GM21737 (cell line): ENCODE measurements at regions not wholly inside any gene's neighbourhood (a gene's known extent, or its start where the extent isn't known, plus 50 kb on each side); places are given as distances from the start of the nearest gene placed in this dataset.
A peak's percentile ranks its signal among the peaks of the same experiment; 100 is the strongest.

Source experiments
- ATAC-seq: cut with Tn5 transposase; IDR thresholded peaks from one replicate; pipeline ENCODE4 v1.9.1; 2021; ENCODE audit warnings: mild to moderate bottlenecking, moderate library complexity; ENCODE audit not compliant: unreplicated experiment

DNA sequence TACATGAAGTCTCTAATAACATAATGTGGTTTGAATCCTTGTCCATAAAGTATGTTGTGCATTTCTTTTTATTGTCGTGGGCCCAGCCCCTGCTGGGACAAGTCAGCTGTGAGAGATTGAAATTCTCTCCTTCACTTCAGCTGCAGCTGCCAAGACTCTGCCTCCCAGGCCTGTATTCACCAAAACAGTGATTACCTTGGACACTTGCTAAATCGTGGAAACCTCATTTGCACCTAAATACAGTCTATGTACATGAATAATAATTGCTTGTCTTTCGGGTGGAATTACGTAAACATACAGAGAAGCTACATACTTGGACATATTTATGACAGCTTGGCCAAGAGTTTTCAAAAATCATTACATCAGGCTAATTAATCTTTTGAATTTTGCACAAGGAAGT is 898.5 kb upstream of the SEMA6A start:
- no peak for ATAC-seq

DNA sequence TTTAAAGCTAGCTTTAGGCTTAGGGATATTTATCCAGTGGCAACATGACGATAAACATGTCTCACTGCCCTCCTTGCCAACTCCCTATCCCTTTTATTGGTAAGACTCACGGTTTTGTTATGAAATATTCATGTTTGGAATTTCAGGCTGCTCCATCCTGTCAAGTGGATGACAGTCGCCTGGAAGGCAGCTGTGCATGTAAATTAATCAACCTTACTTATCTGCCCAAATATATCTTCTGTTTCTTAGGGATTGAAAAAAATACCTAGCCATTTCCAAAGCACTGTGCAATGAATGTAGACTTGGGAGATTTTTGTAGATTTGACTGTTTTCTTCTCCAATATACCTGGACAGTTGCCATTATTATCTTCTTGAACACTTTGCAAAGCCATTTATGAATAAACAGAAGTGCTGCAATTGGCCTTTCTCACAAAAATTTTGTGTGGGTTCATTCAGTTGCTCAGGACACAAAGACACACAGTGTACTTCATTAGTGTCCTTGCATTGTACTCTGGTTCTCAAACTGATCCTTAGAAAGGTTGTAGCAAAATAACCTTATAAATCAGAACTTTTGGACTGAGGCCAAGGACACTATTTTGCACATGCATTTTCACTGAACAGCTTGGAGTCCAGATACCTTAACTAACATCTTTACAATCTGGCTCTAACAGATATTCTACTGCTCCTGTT is 889.4 kb upstream of the SEMA6A start:
- no peak for ATAC-seq

DNA sequence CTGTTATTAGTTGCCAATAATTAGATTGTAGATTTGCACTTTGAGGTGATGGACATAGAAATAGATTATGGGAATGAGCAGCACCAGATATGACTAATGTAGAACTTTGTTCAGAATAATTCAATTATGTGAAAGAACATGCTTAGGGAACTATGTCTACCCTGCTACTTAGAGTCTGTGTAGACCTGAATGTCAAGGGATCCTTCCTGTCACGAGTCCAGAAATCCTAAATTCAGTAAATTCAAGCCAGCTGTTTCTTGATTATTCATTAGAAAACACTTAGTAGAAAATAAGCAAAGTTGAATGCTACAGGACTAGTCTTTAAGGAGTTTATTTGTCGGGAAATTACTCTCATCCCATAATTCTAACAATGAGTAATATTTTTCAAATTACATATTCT is 887.3 kb upstream of the SEMA6A start:
- ATAC-seq = no peak

DNA sequence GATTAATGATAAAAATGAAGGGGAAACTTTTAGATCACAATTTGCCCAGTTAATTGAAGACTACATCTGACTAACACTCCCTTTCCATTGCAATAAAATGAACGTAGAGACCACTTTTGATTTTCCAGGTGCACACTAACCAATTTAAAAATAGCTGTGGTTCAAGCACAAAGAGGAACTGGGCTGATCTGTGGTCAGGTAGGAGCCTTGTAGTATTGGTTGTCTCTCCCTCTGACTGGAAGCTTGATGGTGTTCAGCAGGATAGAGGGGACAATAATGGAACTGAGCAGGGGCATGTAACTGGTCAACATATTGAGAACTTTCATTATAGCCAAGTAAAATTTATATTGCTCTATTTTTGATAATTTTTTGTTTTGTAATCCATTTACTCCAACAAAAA is 886.8 kb upstream of the SEMA6A start:
- no peak for ATAC-seq

DNA sequence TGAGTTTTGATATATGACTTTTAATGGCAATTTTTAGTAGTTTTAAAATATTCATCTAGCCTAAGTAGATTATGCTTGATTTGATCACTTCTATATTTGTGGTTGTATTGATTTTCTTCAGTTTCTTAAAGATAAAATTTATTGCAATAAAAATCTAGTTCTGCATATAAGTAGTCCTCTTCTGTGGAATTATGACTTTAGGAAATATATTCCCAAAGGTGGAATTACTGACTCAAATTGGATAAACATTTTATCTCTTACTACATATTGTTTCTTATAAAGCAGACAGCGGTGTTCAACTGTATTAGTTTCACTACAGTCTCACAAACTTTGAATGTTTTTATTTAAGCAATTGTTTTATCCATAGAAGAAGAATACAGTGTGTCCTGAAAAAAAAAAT is 883.0 kb upstream of the SEMA6A start:
- no peak for ATAC-seq

DNA sequence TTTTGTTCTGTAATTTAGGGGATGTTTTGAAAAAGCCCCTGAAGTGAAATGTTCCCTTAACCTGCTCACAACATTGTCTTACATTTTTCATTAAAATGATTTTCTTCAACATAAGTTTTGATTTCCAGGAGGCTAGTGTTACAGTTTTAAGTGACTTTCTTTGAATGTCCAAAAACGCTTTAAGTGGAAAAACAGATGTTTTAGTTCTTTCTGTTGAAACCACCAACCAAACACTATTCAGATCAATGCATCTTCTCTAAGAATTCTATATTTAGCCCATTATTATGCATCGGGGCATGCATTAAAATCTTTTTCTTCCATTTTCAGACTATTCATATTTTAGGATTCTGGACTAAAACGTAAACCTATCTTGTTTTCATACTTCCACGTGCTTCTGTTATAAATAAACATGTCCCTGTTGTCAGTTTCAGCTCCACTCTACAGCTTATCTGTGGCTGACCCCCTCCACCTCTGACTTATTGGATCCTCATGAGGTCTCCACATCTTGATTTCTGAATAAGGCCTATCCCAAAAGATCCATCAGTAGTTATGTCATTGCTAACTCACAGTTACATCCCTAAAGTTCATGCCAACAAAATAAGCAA is 882.3 kb upstream of the SEMA6A start:
- ATAC-seq = no peak

DNA sequence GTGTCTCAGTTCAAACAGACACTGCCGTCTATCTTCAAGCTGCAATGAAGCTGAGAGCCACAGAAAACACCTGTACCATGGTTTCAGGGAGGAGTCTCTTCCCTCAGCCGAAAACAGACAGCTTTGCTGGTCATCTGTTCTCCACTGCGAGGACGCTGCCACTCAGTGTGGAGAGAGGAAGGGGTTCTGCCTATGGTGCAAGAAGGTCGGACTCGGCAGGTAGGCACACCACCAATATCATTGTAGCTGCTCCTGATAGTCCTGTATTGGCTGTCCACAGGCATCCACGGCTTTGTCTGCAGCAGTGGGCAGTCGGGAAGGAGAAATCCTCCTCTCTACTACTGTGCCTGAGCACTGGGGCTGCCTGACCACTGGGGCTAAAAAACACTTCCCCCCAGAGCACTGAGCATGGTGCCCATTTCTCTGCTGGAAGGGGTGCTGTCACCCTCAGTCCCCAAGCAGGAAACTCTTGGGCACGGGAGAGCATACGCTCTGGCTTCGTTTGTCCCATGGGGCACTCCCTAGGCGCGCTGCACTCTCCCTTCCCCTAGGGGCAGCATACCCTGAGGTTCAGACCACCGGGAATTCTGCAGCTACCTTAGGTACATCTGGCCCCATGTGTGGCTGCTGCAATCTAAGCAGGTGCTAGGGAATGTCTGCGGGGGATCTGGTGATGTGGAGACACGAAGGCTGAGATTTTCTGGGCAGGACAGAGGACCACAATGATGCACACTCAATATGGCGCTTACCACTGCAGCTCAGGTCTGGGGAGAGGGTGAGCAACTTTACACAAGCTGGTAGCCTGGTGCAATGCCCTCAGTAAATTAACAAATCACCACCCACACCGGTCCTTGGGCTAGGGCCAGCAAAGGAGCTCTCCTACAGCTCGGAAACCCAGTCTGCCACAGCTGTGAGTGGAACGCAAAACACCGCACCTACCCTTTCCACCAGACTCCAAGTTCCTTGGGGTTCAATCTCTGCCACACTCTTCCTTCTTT is 880.9 kb upstream of the SEMA6A start:
- ATAC-seq = peak; percentile 17

DNA sequence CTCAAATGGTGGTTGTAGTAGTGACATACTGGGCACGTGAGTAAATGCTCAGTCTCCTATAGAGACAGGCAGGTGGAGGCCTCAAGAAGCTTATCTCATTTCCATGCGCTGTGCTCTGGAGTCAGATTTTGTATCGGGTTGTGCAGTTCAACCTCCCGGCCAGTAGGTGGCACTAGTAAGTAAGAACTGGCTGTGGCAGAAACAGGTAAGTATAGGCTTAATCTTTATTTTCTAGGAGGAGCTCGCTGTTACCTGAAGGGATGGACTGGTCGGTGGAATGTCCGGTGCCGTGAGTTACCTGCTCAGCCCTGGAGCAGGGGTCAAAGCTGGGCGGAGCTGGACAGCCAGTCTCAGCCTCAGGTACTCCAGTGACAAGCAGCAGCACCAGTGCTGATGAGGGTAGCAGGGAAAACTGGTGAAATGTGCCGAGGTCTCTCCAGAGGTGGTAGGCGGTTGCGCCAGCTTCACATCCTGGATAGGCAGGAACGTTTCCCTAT is 880.1 kb upstream of the SEMA6A start:
- peak; percentile 91 for ATAC-seq

DNA sequence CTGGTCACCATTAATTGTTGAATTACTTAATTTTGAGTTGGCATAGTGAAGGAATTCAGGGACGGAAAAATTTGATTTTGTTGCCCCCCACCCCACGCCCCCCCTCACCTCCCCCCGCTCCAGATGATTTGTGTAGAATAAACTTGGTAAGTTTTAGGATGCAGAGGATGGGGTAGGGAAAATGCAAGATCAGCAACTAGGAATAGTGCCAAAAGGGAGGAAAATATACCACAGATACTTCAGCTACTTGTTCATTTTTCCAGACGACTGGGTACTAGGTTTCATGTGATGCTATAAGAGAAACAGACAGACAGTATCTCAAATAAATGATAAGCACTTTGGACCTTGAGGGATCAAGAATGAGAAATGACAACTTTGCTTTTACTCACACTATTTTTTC is 862.2 kb upstream of the SEMA6A start:
- ATAC-seq = no peak

DNA sequence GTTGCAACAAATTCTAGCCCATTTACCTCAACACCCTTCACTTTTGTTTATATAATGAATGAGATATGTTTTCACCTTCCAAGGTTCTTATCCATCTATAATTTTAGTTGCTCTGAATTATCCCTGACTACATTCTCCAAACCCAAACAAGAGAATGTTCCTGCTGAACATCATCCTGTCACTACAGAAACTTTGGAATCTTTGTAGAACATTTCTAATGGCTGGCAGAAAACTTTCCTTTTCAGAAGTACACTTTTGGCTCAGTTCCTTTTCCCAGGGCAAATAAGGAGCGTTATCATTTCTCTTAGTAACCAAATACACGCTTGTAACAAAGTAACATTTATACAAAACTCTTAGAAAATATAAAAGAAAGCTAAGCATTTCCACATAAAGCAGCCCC is 860.6 kb upstream of the SEMA6A start:
- no peak for ATAC-seq

DNA sequence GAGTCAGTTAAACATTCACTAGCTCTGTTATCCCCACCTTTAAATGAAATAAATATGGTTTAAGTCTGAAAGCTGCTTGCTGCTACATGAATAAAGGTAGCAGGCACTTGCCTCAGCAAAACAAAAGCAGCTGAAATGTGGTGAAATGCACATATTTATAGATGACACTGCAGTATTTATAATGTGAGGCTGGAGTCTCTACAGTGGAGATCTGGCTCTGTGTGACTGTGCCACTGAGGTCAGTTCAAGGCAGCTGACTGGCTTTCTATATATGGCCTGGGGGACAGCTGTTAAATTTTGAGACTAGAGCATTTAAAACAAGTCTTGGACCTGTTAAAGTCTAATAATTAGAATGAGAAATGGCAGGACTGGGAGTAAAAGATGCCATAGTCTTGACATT is 859.6 kb upstream of the SEMA6A start:
- ATAC-seq = no peak

DNA sequence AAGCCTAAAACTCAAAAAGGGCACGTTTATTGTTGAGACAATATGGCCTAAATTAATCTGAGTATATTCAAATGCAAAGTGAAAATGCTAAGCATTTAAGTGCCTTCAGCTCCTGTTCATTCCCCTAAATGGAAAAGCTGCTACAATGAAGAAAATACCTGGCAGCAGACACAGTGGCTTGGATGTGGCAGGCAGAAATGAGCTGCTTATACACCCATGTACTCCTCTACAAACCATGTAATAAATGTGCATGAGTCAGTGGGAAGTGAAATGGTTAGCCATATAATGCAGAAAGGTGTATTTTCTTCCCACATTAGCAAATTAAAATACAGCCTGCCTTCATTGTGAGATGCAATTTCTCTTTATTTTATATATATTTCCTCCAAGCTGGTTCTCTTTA is 859.2 kb upstream of the SEMA6A start:
- no peak for ATAC-seq

DNA sequence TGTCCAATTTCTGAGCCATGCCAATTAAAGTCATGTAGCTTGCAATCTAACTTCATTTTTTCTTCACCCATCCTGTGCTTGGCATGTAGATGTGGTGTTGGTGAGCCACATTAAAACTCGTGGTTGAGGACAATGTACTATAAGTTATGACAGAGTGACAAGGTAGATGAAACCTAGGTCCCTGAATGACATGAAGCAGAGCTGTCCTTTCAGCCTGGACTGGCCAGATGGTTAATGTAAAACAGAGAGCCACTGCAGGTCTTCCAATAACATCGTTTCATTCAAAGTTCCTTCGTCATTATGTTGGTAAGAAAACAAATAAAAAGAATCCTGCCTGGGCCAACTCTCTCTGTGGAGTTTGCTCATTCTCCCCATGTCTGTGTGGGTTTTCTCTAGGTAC is 856.5 kb upstream of the SEMA6A start:
- no peak for ATAC-seq

DNA sequence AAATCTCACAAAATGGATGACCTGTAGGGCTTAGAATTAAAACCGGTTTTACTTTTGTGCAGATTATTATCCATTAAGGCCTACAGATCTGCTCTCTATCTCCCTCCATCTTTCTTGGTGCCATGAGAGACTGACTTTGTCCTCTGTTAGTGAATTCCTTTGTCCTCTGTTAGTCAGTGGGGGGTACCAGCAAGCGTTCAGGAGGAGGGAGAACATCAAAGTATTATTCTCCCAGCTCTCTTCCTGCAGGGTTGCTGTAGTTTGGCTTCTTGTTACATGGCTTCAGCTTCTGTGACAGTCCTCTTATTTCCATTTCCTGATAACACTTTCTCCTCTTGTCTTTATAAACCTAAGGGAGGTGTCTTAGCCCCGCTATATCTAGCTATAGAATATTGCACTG is 850.5 kb upstream of the SEMA6A start:
- ATAC-seq = no peak

DNA sequence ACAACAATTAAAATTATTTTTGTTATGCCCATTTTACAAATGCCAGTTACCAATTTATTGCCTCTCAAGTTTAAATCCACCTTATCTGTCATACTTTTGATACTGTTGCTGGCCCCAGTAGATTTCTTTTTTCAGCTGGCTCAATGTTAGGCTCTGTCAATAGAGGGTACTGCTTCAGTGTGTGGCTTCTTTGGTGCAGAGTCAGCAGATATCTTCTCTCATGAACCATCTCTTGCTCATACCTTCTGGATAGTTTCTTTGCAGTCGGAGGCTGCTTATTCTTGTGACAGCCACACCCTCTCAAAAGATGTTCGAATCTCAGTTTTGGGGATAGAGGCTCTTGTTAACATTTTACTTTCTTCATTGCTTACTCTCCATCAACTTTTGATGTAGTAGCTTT is 849.9 kb upstream of the SEMA6A start:
- no peak for ATAC-seq

DNA sequence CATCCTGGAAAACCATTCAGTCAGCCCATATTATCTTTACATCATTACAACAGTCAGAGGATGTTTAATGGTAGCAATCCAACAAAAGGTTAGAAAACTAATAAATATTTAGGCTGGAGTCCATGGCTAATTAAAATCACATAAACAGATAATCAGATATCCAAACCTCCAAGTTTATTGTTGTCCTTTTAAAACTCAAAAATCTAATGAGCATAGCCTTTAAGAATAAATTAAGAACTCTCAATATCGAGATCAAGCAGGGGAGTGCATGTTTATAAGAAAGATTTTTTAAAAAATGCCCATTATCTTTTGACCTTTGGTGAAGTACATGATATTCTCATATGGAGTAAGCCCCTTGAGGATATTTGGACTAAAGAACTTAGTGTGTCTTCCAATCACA is 842.9 kb upstream of the SEMA6A start:
- ATAC-seq = no peak

DNA sequence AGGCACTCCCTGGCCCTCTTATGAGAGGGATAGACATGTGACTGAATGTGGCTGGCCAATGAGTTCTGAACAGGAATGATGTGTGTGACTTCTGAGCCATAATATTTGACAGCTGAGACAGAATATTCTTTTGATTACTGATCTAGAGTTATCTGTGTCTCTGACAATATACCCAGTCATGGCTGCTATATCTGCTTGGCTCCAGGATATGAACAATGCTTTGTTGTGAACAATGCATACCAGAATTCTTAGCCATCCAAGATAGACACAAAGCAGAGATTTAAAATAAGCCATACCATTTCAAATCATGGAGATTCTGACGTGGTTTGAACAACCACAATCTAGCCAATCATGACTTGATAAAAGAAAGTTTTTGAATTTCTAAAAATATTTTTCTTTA is 840.3 kb upstream of the SEMA6A start:
- ATAC-seq = no peak

DNA sequence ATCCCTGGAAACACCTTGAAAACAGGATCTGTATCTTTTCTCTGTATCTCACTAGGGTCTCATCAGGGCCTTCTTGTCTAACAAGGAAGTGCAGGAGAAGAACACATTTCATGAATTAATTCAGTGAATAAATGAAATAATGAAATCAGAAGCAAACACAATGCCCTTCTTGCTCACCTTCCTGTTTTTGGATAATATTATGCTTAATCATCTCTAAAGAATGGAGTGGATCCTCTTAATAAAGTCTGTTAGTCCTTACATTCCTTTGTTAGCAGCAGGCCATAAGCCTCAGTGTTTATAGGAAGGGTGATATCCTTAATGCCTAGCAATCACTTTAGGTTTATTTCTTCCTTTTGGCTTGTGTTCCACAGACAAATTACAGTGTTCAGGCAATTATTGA is 837.1 kb upstream of the SEMA6A start:
- ATAC-seq = no peak

DNA sequence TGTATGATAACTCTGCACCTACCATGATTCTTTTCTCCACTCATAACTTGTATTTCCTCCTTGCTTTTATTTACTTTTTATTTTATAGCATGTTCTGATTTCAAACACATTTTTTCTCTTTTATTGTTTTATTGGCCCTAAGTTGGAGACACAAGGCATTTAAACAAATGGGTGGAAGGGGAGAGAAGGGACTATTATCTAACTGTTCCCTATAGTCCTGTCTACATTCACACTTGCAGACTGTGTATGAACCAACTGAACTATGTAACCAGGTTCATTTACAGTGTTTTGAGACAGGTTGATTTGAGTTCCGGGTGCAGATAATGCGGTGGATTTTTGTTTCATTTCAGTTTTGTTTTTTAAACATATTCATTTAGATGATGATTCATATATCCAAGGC is 830.6 kb upstream of the SEMA6A start:
- ATAC-seq = no peak

DNA sequence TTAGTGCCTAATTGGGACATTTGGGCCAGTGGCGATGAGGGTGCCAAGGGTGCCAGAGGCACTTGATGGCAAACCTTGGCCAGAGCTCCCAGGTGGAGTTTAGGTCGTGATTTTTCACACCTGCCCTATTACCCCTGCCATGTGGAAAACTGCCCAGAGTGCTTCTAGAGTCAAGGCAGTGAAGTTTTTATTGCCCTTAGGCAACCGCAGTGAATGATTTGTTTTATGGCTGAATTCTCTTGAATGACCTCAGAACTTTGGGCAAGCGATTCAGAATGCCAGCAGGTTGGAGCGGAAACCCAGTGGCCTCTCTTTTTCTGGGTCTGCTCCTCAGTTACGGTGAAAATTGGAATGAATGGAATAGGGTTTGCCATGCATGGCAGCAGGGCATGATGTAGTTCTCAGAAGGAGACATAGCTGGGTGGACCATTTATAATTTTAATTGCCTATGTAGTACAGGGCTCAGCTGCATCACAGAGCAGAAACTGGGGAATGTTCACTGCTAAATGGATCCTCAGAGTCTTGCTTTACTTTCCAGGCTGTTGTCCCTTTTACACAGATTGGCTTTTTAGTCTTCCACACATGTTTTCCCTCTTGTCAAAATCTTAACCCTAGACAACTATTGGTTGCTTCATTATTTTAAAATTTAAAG is 820.0 kb upstream of the SEMA6A start:
- no peak for ATAC-seq

DNA sequence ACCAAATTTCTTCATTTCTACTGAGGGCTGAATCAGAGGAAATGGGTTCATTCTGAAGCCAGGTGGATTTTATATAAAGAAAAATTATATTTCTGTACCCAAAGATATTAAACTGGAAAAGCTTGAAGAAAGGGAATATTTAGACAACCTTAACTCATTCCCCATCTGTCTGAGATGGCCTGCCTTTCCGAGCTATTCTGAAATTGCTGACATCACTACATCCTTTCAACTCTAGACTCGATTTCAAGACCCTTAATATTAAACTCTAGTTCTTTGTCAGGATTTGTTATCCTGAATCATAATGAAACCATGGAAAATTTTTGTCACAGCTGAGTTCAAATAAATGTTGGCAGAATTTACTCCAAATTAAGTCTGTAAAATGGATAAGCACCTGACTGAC is 818.5 kb upstream of the SEMA6A start:
- no peak for ATAC-seq
